T-helper 2 cell treated with Interferon-gamma antibody and Interleukin-4, amounts not matched to agents 100 ng/mL and 5 ng/mL, for 36 hours (primary cell): ENCODE measurements at regions not wholly inside any gene's neighbourhood (a gene's known extent, or its start where the extent isn't known, plus 50 kb on each side); places are given as distances from the start of the nearest gene placed in this dataset.

Experiments used
- intact Hi-C: fragments of 100-400 bp; cut with micrococcal nuclease; formaldehyde crosslinking; loops from one replicate; pipeline ENCODE4 v1.15.1; 2023

GRCh38 chr10:130781623-130782022 is 529.9 kb downstream of the TCERG1L start:
- intact Hi-C loops, result no loop called here

GRCh38 chr10:130782467-130782866 is 529.1 kb downstream of the TCERG1L start:
- intact Hi-C loops, result no loop called here

GRCh38 chr10:130784326-130784725 is 527.2 kb downstream of the TCERG1L start:
- intact Hi-C loops, result no loop called here

DNA sequence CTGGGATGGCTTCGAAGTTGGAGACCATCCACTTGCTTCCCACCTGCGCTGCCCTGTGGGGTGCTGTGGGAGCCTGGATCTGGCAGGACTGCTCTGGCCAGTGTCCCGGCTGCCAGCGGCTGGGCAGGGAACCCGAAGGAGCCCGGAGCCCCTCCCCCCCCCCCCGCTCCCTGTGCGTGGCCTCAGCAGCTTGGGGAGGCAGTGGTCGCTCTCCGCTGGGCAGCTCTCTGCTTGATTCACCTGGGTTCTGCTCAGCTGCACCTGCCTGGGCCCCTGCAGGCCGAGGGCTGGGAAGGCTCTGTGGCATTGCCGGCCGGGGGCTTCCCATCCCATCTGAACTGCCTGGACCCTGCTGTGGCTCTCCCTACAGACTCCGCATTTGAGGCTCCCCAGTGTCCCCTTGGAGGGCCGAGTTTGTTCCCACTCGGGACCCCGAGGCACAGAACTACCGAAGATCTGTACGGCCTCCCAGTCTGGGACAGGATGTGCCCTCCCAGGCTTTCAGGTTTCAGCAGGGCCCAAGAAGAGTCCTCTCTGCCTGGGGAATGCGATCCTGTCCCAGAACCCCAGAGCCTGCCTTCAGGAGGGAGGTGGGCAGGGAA is 525.1 kb downstream of the TCERG1L start:
- intact Hi-C loops, result no loop called here

DNA sequence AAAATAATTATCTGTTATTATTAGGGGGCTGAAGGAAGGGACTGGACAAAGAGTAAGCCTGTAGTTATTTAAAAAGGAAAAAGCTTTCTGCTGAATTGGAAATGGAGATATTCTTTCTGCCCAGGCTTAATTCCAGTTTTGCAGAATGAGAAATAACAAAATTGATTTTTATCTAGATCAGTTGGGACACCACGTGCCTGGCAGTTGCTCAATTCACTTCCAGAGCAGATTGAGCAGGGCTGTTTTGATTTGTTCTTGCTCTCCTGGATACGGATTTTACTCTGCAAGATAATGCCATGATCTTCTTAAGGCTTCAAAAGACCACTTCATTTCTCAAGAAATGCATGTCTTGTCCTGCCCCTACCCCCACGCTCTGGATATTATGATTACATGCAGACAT is 524.3 kb downstream of the TCERG1L start:
- intact Hi-C loops, result no loop called here

GRCh38 chr10:130787821-130788220 is 523.7 kb downstream of the TCERG1L start:
- intact Hi-C loops, result no loop called here

- intact Hi-C loops, result no loop called here
Observed at GRCh38 chr10:130790339-130790738, 521.2 kb downstream of the TCERG1L start.

GRCh38 chr10:130792096-130792845 is 519.2 kb downstream of the TCERG1L start:
- intact Hi-C loops, result no loop called here

GRCh38 chr10:130795819-130796218 is 515.7 kb downstream of the TCERG1L start:
- intact Hi-C loops, result no loop called here

GRCh38 chr10:130799532-130799931 is 512.0 kb downstream of the TCERG1L start:
- intact Hi-C loops, result no loop called here

GRCh38 chr10:130800281-130800680 is 511.2 kb downstream of the TCERG1L start:
- intact Hi-C loops, result no loop called here

- intact Hi-C loops, result no loop called here
Observed at GRCh38 chr10:130801276-130801675, 510.2 kb downstream of the TCERG1L start.

GRCh38 chr10:130801784-130802183 is 509.7 kb downstream of the TCERG1L start:
- intact Hi-C loops, result no loop called here

- intact Hi-C loops, result no loop called here
Observed at GRCh38 chr10:130802301-130802700, 509.2 kb downstream of the TCERG1L start.

DNA sequence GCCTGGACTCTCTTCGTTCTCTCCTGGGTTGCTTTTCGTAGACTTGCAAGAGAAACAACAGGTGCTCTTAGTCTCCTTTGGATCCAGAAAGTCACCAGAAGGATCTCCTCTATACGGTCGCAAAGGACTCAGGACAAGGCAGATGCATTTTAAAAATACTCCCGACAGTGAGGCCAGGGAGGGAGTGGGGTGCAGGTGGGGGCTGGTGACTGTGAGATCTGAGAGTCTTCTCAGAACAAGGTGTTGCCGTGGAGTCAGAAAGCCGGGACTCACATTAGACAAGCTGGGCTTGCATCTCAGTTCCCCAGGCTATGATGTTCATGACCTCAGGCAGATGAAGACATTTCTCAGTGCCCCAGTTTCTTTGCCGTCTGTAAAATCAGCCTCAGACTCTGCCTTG is 507.2 kb downstream of the TCERG1L start:
- intact Hi-C loops, result no loop called here

DNA sequence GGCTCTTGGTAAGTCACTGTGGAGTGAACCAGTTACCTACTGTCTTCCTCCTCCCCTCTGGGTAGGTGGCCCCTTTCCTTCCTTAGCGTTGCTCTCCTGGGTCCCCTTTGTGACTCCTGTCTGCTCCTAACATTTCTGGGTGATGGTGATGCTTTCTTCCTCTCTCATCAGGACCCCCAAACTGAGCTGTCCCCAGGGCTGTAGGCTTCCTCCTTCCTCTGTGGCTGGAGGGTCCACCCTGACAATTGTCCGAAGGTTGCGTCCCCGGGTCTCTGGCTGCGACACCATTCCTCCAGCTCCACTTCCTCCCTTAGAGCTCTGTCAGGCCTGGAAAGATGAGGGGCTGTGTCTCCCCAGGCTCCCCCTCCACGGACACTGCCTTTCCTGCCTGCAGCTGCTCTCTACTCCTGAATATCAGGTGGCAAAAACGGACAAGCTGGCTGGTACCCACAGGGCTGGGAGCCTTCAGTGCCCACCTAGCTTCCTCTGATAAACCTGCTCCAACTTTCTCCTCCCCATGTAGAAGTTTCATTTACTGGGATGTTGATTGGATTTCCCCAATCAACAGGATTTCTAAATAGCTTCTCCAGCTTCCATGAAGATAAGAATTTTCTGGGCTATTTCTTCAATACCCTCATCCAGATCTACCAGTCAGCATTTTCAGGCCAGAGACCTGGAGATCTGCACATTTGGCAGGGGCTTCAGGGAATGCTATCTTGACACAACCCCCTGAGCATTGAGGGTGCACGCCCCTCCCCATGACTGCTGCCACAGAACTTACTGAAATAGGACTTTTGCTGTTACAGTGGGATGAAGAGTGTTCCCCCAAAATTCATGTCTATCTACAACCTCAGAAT is 506.5 kb downstream of the TCERG1L start:
- intact Hi-C loops, result no loop called here

- intact Hi-C loops, result no loop called here
Observed at GRCh38 chr10:130805635-130806030, 505.9 kb downstream of the TCERG1L start.

DNA sequence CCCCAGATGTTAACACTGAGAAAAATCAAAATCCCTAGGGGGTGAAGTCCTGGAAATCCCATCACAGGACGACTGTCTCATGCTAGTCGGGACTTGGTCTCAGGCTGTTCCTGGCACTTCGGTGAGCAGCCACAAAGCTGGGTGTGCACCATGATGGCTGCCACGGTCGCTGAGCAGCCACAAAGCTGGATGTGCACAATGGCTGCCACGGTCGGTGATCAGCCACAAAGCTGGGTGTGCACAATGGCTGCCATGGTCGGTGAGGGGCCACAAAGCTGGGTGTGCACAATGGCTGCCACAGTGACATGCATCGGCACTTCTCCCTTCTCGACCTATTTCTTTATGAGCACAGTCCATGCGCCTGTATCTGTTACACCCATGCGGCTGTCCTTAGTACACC is 505.1 kb downstream of the TCERG1L start:
- intact Hi-C loops, result no loop called here

- intact Hi-C loops, result no loop called here
Observed at GRCh38 chr10:130807096-130807495, 504.4 kb downstream of the TCERG1L start.

- intact Hi-C loops, result no loop called here
Observed at GRCh38 chr10:130807721-130808120, 503.8 kb downstream of the TCERG1L start.

DNA sequence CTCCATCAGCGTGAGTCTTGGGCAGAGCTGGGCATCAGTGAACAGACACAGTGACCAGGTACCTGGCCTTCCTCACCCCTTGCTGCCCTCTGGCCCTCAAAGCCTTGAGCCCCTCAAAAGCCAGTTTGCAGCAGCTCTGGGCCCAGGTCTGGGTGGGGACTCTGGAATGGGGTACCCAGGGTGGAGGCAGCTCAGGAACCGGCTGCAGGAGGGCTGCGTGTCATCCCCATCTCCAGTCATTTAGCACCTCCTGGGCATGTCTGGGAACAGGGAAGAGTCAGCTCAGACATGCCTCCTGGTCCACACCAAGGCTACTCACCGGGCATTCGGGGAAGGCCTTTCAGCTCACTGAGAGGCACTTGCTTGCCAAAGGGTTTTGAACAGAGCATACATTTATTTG is 503.3 kb downstream of the TCERG1L start:
- intact Hi-C loops, result no loop called here

- intact Hi-C loops, result no loop called here
Observed at GRCh38 chr10:130808686-130809085, 502.8 kb downstream of the TCERG1L start.
